HG03196 (cell line): ENCODE measurements at regions not wholly inside any gene's neighbourhood (a gene's known extent, or its start where the extent isn't known, plus 50 kb on each side); places are given as distances from the start of the nearest gene placed in this dataset.
"Not testable (repeated sequence)": the region's sequence is repeated elsewhere in the genome, so short reads cannot be mapped to it uniquely, and the experiment has no call there.

Experiments
- ATAC-seq: cut with Tn5 transposase; IDR thresholded peaks from one replicate; pipeline ENCODE4 v1.9.1; 2021; ENCODE audit not compliant: unreplicated experiment

DNA sequence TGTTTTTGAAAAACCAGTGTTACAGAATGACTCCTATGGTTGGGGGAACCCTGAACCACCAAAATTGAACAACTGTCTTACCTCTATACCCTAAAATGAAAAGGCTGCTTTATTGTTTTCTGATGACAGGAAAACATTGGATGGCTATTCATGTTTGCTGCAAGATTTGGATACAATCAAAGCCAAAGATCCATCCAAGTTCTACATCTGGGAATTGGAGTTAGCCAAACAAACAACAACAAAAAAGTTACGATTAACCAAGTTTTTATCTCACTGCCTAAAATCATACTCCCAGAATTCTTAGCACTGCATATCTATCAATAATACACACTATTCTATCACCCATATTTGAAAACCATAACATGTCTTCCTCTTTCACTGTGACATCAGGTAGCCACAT lies 349.7 kb upstream of the SLC7A11 start:
- no peak for ATAC-seq

DNA sequence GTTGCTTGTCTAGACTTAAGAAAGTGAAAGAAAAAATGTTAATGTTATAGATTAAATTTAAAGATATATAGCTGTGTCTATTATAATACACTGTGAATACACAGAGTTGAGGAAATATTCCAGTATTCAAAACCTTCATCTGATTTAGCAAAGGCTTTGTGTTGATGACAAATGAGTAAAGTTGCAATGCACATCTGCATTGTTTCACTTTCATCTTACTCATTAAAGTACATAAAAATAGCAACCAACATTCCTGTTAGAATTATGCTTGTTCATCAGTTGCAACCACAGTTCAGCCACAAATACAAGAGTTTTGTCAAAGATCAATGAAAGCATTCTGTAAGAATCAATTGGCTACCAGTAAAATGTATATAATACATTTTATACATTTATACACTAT lies 346.4 kb upstream of the SLC7A11 start:
- no peak for ATAC-seq

DNA sequence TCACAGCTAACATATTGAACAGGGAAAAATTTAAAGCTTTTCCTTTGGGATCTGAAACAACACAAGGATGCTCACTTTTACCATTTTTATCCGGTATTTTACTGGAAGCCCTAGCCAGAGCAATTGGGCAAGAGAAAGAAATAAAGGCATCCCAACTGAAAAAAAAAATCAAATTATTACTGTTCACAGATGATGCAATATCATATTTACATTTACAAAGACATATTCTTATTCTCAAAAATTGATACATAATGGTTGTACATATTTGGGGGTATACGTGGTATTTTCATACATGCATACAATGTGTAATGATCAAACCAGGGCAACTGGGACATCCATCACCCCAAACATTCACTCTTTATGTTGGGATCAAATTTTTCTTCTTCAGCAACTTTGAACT lies 337.0 kb upstream of the SLC7A11 start:
- no peak for ATAC-seq

DNA sequence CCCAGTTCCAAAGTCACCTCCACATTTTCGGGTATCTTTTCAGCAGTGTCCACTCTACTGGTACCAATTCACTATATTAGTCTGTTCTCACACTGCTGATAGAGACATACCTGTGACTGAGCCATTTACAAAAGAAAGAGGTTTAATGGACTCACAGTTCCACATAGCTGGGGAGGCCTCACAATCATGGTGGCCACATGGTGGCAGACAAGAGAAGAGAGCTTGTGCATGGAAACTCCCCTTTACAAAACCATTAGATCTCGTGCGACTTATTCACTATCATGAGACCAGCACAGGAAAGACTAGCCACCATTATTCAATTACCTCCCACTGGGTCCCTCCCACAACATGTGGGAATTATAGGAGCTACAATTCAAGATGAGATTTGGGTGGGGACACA lies 335.7 kb upstream of the SLC7A11 start:
- ATAC-seq, result not testable (repeated sequence)

DNA sequence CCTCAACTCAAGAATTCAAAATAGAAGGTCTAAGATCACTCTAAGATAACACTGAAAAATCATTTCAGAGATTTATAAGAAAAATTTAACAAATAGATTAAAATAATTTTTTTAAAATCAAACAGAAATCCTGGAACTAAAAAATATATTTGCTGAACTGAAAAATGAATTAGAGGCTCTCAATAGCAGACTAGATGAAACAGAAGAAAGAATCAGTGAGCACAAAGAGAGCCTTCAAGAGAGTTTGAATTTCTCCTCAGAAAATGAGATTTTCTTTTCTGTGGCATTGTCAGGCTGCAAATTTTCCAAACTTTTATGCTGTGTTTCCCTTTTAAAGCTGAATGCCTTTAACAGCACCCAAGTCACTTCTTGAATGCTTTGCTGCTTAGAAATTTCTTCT lies 335.0 kb upstream of the SLC7A11 start:
- ATAC-seq, result no peak

DNA sequence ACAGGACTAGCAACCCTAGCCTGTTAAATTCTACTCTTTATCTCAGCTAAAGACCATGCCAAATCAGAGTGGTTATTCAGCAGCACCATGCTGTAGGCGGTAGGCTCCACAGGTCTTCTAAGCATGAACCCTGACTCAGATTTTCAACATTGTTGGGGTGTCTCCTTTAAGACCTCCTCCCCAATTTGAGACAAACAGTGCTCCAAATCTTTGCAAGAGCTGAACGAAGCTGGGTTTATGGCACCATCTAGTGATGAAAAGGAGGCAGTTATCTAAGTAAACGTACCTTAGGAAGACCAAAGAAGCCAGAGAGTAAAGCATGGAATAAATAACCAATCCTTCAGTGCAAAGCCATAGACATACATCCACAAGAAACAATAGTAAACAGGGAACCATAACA lies 334.5 kb upstream of the SLC7A11 start:
- no peak for ATAC-seq

DNA sequence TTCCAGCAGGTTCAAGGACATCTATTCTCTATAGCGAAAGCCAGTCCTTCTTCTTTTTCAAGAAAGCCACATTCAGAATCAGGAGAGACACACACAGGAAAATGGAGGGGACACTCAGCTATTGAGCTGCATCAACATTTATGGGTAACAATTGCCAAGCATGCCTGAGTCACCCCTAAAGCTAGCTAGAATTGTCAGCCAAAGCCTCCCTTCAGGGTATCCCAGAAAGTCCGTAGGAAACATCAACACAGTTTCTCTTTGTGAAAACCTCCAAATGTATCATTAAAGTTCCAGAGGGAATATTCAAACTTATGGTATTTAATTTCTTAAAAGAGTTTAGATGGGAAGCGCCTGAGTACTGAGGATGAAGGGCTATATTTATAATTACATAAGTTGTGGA lies 331.1 kb upstream of the SLC7A11 start:
- no peak for ATAC-seq

DNA sequence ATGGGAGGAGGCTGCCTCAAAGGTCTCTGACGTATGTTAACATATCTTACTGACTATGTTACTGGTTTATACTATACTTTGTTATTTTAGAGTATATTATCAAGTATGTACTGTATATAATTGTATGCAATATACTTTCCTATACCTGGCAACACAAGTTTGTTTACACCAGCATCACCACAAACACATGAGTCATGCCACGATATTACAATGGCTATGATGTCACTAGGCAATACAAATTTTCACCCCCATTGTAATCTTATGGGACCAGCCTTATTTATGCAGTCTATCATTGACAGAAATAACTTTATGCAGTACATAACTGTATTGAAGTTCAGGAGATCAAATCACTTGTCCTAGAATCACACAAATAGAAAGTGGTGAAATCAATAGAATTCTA lies 329.9 kb upstream of the SLC7A11 start:
- no peak for ATAC-seq

DNA sequence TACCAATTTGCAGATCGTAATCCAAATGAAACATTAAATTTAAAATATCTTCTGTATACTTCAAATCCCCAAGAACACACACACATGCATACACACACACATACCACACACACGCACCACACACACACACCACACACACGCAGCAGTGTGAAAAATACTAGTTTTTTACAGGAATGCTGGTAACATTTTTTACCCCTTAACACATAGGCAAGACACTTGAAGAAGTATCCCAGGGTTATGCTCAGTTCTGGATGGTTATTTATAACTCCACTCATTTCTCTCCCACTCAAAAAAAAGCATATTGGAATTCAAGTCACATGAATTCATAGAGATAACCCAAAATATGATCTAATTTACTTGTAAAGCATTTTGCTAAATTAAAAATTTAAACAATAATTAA lies 325.5 kb upstream of the SLC7A11 start:
- ATAC-seq, result no peak

DNA sequence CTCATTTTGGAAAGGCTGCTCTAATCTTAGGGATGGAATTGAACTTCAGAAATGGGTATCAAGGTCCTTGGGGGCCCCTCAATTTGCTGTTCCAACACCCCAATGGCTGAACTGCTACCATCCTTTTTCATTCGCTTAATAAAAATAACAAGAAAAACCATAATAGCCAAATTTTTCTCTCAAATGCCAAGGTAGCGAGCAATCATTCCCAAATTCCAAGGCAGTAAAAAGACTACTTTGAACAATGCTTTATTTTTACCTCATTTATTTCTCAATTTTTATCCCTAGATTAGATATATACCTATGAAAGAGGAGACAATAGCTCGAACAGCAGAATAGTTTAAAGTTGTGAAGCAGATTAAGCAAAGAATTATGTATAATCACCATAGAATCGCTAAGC lies 323.4 kb upstream of the SLC7A11 start:
- no peak for ATAC-seq

DNA sequence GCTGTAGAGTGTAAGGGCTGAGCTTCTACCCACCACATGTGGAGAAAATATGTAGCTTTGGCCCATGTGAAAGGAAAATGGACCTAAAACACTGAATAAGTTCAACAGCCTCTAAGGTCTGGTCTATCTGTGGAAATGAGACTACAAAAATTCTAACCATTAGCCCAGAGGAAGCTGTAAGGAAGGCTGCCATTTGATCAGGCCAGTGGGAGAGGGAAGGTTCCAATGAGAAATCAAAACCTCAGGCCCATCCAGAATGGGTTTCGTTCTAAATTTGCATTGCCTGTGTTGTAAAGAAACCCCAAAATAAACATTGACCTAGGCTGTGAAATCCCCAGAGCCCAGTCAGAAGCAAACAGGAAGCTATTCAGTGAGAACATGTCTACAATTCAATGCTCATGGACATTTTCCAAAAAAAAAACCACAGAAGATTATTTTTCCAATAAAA lies 320.4 kb upstream of the SLC7A11 start:
- no peak for ATAC-seq

DNA sequence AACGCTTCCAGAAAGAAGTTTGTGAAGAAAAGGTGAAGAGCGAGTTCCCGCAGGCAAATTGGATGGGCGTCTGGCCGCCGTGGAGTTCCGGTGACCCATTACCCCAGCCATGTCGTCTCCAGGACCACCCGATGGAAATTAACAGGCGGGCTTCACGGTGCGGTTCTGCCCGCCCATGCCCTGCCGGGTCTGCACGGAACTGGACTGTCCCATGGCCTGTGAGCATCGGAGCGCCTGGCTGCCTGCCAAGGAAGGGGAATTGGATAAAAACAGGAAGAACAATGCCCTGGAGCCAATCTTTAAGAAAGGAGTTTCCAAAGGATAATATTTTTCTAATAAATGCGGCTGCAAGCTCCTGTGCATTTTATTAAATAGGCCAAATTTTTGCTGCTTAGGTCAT lies 319.8 kb upstream of the SLC7A11 start:
- ATAC-seq, result no peak

DNA sequence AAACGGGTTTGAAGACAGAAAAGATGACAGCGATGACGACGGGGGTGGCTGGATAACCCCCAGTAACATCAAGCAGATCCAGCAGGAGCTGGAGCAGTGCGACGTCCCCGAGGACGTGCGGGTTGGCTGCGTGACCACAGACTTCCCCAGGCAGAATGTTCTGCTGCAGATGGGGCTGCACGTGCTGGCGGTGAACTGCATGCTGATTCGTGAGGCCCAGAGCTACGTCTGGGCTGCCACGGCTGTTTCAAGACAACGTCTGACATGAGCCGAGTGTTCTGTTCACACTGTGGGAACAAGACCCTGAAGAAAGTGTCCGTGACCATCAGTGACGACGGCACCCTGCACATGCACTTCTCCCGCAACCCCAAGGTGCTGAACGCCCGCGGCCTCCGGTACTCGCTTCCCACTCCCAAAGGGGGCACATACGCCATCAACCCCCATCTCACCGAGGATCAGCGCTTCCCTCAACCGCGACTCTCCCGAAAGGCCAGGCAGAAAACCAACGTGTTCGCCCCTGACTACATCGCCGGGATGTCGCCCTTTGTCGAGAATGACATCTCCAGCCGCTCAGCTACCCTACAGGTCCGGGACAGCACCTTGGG lies 319.2 kb upstream of the SLC7A11 start:
- no peak for ATAC-seq

DNA sequence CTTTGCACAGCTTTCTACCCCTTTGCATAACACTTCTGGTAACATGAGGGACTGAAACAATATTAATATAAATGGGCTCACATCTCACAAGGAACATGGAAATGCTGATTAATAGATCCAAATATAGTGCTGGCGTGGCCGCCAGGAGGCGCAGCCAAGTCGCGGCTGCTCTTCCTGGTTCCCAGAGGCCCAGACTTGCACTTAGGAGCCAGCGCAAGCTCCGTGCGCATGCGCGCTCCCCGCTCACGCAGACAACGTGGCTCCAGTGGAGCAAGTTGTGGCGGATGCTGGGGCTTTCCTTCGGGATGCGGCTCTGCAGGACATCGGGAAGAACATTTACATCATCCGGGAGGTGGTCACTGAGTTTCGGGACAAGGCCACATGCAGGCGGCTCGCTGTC lies 318.3 kb upstream of the SLC7A11 start:
- no peak for ATAC-seq

DNA sequence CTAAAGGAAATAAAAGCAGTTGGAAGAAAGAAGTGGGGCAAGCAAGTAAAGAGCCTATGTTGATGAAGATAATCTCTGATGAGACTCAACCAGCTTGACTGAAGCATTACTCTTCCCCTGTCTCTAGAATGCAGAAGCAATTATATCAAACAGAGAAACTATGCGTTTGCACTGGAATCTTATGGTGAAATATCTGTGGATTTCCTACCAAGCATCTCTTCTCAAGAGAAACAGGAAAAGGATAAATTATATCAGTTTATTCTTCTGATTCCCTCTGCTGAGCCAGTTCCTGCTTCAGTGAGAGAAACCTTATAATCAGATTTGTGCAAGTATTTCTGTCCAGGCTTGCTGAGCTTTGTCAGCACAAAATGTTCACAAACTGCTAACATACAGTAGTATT lies 316.7 kb upstream of the SLC7A11 start:
- ATAC-seq, result no peak

DNA sequence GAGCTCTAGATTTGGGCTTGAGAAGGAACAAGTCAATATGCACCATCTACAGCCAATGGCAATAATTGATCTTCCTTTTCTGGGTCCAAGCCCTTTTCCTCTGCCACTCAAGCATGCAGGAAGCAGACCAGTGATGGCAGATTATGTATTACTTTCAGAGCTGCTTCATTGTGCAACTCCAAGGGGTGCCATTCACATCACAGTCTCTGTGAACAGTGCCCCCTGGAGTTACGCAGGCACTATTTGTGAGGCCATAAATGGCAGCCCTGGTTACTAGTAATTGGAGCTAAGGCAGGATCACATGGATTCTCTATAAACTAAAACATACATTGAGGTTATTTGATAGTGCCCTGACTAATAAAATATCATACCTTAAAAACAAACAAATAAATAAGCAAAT lies 313.4 kb upstream of the SLC7A11 start:
- ATAC-seq, result peak; percentile 91

DNA sequence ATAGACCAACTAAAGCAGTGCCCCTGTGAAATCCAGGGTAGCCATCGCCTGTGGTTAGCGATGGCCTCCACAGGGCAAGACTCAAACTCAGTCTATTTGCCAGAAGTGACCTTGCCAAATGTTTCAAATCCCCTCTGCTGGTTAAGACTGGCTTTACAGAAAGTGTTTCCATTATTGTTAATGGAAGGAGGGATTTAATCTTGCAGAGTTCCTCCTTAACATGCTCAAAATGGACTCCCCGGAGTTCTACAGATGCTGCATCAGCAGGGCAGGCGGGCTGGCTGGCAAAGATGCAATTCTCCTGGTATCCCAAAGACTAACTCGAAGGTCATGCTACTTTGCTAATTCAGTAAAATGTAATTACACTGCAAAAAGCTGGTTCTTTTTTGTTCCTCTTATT lies 313.0 kb upstream of the SLC7A11 start:
- no peak for ATAC-seq

DNA sequence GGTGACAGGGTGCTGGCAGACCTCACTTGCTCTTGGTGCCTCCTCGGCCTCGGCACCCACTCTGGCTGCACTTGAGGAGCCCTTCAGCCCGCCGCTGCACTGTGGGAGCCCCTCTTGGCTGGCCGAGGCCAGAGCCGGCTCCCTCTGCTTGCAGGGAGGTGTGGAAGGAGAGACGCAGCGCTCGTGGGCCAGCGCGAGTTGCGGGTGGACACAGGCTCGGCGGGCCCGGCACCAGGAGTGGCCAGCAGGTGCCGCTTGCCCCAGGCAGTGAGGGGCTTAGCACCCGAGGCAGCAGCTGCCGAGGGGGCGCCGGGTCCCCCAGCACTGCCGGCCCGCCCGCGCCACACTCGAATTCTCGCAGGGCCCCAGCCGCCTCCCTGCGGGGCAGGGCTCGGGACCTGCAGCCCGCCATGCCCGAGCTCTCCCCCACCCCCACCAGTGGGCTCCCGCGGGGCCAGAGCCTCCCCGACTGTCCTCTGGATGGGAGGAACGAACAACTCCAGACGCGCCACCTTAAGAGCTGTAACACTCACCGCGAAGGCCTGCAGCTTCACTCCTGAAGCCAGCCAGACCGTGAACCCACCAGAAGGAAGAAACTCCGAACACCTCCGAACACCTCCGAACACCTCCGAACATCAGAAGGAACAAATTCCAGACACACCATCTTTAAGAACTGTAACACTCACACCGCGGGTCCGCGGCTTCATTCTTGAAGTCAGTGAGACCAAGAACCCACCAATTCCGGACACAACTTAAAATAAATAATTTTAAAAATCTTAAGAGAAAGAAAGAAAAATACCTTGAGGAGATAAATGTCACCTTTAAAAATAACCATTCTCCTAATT lies 311.1 kb upstream of the SLC7A11 start:
- ATAC-seq, result no peak

DNA sequence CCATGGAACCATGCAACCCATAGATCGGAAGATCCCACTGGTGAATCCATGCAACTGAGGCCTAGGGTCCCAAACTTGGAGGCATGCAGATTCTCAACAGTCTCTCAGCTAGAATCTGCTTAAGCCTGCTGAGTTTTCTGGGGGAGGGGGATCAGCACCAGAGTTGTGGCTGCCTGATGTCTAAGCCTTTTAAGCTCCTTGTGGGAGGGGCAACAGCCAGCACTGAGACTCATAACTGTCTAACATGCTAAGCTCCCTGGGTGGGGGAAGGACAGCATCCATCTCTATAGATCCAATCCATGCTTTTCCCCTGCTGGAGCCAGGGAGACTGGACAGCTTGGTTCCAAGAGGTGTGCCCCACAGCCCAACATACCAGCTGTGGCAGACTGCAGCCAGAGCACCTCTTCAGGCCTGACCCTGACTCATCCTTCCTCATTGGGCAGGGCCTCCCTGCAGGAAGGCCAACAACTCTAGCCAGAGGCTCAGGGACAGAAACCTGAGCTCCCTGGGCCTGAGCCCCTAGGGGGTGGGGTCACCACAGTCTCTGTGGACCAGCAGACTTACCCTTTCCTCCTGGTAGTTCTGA lies 300.1 kb upstream of the SLC7A11 start:
- ATAC-seq, result no peak

DNA sequence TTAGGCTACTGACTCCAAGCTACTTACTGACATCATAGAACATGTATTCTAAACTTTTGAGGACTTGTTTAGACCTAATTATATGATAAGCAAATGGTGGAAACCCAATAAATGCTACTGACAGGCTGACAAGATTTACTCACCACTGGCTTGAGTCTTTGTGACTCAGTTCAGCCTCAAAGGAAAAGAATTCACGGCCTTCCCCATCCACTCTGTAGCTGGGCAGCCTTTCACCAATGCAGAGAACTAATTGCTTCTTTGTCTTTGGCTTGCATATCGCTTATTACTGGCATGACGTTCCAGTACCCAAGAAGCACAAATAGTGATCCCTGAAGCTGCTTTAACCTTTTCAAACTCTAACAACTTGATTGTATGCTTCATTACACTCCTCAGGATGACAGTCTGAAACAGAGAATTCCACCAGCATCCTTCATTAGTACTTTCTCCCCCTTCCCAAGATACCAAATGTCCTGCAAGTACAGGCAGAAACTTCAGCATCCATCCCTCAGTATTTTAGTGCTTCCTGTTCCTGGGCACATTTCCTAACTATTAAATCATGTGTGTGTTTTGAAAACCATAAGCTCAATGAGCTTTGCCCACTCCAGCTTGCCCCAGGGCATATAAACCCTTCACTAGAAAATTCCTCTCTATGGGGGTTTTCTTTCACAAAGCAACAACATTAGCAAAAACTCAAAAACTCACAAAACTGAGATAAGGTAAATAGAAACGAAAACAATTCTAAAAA lies 298.1 kb upstream of the SLC7A11 start:
- no peak for ATAC-seq

DNA sequence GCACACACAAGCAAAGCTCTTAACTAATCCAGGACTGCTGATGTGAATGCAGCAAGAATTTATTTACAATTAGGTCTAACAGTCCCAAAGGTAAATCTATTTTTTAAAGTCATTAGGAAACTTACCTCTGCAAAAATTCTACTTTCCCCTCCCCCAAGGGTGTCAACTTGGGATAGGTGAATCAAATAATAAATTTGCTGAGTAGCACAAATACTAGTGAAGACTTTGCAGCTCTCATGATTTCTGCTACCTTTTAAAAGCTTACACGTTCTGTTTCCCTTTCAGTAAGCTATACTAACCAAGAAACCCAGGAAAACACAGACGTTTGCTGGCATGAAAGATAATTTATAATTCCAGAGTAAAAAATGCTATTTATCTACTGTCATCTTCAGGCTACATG lies 296.6 kb upstream of the SLC7A11 start:
- no peak for ATAC-seq
